ENCODE measurements at regions not wholly inside any gene's neighbourhood (a gene's known extent, or its start where the extent isn't known, plus 50 kb on each side); places are given as distances from the start of the nearest gene placed in this dataset.

GRCh38 chr3:31189330-31189729, 294.9 kb upstream of the GADL1 start:
- no peak for TF ChIP-seq CTCF (IDR thresholded peaks at IDR 0.05; ENCODE audit: insufficient read depth, low read length, poor library complexity, severe bottlenecking)
- no peaks in the 10 kb centered on the region for H3K27me3 ChIP-seq (replicated peaks; ENCODE audit: control insufficient read depth, insufficient read depth, low read length)
- H3K36me3 ChIP-seq (ENCODE audit: control insufficient read depth, insufficient read depth, low read length) = no peaks in the 10 kb centered on the region
- no peak overlapping the region for H3K4me3 ChIP-seq (replicated peaks; ENCODE audit: low read depth, low read length)
- no peak for DNase-seq (ENCODE audit: extremely low read depth, insufficient read length)

- no peak for DNase-seq (ENCODE audit: extremely low read depth, insufficient read length)
- Histone ChIP-seq H3K4me3 (replicated peaks; ENCODE audit: low read depth, low read length) (no peak overlapping the region), H3K27me3 (replicated peaks; ENCODE audit: control insufficient read depth, insufficient read depth, low read length) (no peaks in the 10 kb centered on the region), H3K36me3 (ENCODE audit: control insufficient read depth, insufficient read depth, low read length) (no peaks in the 10 kb centered on the region)
- TF ChIP-seq CTCF (IDR thresholded peaks at IDR 0.05; ENCODE audit: insufficient read depth, low read length, poor library complexity, severe bottlenecking) = no peak
Measured at GRCh38 chr3:31189971-31190370, 295.5 kb upstream of the GADL1 start.

- no peak for DNase-seq (ENCODE audit: extremely low read depth, insufficient read length)
- H3K27me3 ChIP-seq (replicated peaks; ENCODE audit: control insufficient read depth, insufficient read depth, low read length) = no peaks in the 10 kb centered on the region
- no peak for TF ChIP-seq CTCF (IDR thresholded peaks at IDR 0.05; ENCODE audit: insufficient read depth, low read length, poor library complexity, severe bottlenecking)
- no peaks in the 10 kb centered on the region for H3K36me3 ChIP-seq (ENCODE audit: control insufficient read depth, insufficient read depth, low read length)
- no peak overlapping the region for H3K4me3 ChIP-seq (replicated peaks; ENCODE audit: low read depth, low read length)
Measured at GRCh38 chr3:31191354-31191753, 296.9 kb upstream of the GADL1 start.

- no peaks in the 10 kb centered on the region for H3K27me3 ChIP-seq (replicated peaks; ENCODE audit: control insufficient read depth, insufficient read depth, low read length)
- no peak overlapping the region for H3K4me3 ChIP-seq (replicated peaks; ENCODE audit: low read depth, low read length)
- H3K36me3 ChIP-seq (ENCODE audit: control insufficient read depth, insufficient read depth, low read length) = no peaks in the 10 kb centered on the region
- no peak for DNase-seq (ENCODE audit: extremely low read depth, insufficient read length)
- no peak for TF ChIP-seq CTCF (IDR thresholded peaks at IDR 0.05; ENCODE audit: insufficient read depth, low read length, poor library complexity, severe bottlenecking)
Measured at GRCh38 chr3:31193429-31193828, 299.0 kb upstream of the GADL1 start.

- no peaks in the 10 kb centered on the region for H3K36me3 ChIP-seq (ENCODE audit: control insufficient read depth, insufficient read depth, low read length)
- H3K27me3 ChIP-seq (replicated peaks; ENCODE audit: control insufficient read depth, insufficient read depth, low read length) = no peaks in the 10 kb centered on the region
- DNase-seq (ENCODE audit: extremely low read depth, insufficient read length) = no peak
- H3K4me3 ChIP-seq (replicated peaks; ENCODE audit: low read depth, low read length) = no peak overlapping the region
- TF ChIP-seq CTCF (IDR thresholded peaks at IDR 0.05; ENCODE audit: insufficient read depth, low read length, poor library complexity, severe bottlenecking) = no peak
Measured at GRCh38 chr3:31193871-31194270, 299.4 kb upstream of the GADL1 start.

- Histone ChIP-seq H3K36me3 (ENCODE audit: control insufficient read depth, insufficient read depth, low read length) (no peaks in the 10 kb centered on the region), H3K27me3 (replicated peaks; ENCODE audit: control insufficient read depth, insufficient read depth, low read length) (no peaks in the 10 kb centered on the region), H3K4me3 (replicated peaks; ENCODE audit: low read depth, low read length) (no peak overlapping the region)
- DNase-seq (ENCODE audit: extremely low read depth, insufficient read length) = no peak
- TF ChIP-seq CTCF (IDR thresholded peaks at IDR 0.05; ENCODE audit: insufficient read depth, low read length, poor library complexity, severe bottlenecking) = no peak
Measured at GRCh38 chr3:31196261-31196660, 301.8 kb upstream of the GADL1 start.
